Suprapubic skin (tissue), 4 donors: ENCODE measurements at regions not wholly inside any gene's neighbourhood (a gene's known extent, or its start where the extent isn't known, plus 50 kb on each side); places are given as distances from the start of the nearest gene placed in this dataset.

ENCODE experiments used
- EP300 ChIP-seq: sonication (generic); formaldehyde crosslinking; IDR thresholded peaks from one replicate; pipeline ENCODE4 v1.6.1; 2017; ENCODE audit warnings: antibody characterized with exemption
- POLR2A ChIP-seq, 2 donors: fragments of 450-650 bp; IDR thresholded peaks; one replicate each; pipeline ENCODE4 v1.6.1; 2017; ENCODE audit warnings: antibody characterized with exemption in 2 of 2, mild to moderate bottlenecking in 2 of 2, moderate library complexity in 2 of 2
- POLR2AphosphoS5 ChIP-seq, 3 donors: sonication (generic); formaldehyde crosslinking; IDR thresholded peaks; one replicate each; pipeline ENCODE4 v1.6.1; 2017; ENCODE audit warnings: antibody characterized with exemption in 3 of 3
- TF ChIP-seq, protein P1 (sequence below), 2 donors: fragments of 200-600 bp in 1 of 2; fragments of 450-650 bp in 1 of 2; sonication (generic) in 1 of 2; IDR thresholded peaks; one replicate each; pipeline ENCODE4 v1.5.1; 2016 to 2019; ENCODE audit warnings: antibody characterized with exemption in 2 of 2, mild to moderate bottlenecking in 1 of 2, moderate library complexity in 1 of 2

DNA sequence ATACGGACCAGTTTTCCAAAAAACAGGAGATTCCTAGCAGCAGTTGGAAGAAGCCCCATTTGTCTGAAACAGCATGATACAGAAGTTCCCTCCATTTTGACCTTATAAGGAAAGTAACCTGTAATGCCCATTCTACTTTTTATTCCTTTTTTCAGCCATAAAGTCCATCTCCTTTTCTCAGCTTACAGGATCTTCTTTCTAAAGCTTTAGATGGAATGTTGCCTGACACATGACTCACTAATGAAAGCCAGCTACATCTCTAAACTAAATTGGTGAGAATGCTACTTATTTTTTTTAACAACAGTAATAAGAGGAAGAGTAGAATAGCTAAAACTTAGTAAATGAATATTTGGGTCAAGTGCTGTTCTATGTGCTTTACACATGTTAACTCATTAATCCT is 234.1 kb downstream of the CDH26 start:
- no peak for TF ChIP-seq EP300
- TF ChIP-seq POLR2A (IDR thresholded peaks at IDR 0.05), result no peak
- TF ChIP-seq, protein P1, sequence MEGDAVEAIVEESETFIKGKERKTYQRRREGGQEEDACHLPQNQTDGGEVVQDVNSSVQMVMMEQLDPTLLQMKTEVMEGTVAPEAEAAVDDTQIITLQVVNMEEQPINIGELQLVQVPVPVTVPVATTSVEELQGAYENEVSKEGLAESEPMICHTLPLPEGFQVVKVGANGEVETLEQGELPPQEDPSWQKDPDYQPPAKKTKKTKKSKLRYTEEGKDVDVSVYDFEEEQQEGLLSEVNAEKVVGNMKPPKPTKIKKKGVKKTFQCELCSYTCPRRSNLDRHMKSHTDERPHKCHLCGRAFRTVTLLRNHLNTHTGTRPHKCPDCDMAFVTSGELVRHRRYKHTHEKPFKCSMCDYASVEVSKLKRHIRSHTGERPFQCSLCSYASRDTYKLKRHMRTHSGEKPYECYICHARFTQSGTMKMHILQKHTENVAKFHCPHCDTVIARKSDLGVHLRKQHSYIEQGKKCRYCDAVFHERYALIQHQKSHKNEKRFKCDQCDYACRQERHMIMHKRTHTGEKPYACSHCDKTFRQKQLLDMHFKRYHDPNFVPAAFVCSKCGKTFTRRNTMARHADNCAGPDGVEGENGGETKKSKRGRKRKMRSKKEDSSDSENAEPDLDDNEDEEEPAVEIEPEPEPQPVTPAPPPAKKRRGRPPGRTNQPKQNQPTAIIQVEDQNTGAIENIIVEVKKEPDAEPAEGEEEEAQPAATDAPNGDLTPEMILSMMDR (IDR thresholded peaks at IDR 0.05), result no peak
- TF ChIP-seq POLR2AphosphoS5 (IDR thresholded peaks at IDR 0.05), result no peak
